ENCODE measurements at regions not wholly inside any gene's neighbourhood (a gene's known extent, or its start where the extent isn't known, plus 50 kb on each side); places are given as distances from the start of the nearest gene placed in this dataset.

DNA sequence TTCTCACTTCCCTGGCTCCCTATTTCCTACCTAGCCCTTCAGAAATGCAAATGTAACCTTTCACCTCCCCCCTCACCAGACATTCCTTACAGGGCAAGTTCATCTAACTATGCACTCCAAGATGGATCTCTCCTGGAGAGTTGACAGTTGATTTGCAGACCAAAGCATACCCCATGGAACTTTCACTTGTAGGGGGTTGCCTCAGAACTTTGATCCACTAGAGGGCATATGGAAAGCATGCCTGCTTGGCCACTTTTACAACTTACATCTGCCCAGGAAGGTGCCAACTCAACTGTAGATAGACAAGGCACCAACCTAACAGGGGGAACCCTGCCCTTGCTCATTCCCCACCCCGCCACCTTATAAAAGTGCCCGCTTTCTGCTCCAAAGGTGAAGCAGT, 187.8 kb downstream of the NXNL2 start:
- TF ChIP-seq TAF1 (IDR thresholded peaks at IDR 0.05; ENCODE audit: borderline replicate concordance, low read depth, low read length) (no peak), POLR2A (IDR thresholded peaks at IDR 0.05; ENCODE audit: low read depth, low read length) (no peak), POLR2AphosphoS5 (IDR thresholded peaks at IDR 0.05; ENCODE audit: low read depth, low read length) (no peak)
